MM.1S (cell line): ENCODE measurements at regions not wholly inside any gene's neighbourhood (a gene's known extent, or its start where the extent isn't known, plus 50 kb on each side); places are given as distances from the start of the nearest gene placed in this dataset.

Source experiments
- DNase-seq: peaks from one replicate; pipeline ENCODE4 v3.0.0-alpha.2; 2015
- H2AFZ ChIP-seq: fragments of 300-600 bp; sonication (generic); 2 replicates; pipeline ENCODE4 v1.6.0; 2016; ENCODE audit warnings: antibody characterized with exemption, low read length
- H3F3A ChIP-seq: fragments of 300-600 bp; sonication (generic); 2 replicates; pipeline ENCODE4 v1.6.1; 2016; ENCODE audit warnings: mild to moderate bottlenecking, antibody characterized with exemption, low read length, moderate library complexity, mixed read lengths; ENCODE audit not compliant: insufficient read depth
- H3K27ac ChIP-seq: fragments of 300-600 bp; sonication (generic); 2 replicates; pipeline ENCODE4 v1.5.1; 2016; ENCODE audit warnings: mild to moderate bottlenecking, low read length
- H3K27me3 ChIP-seq: fragments of 300-600 bp; sonication (generic); replicated peaks from 2 replicates; pipeline ENCODE4 v1.6.0; 2016; ENCODE audit warnings: low read length; ENCODE audit not compliant: insufficient read depth
- H3K36me3 ChIP-seq: fragments of 300-600 bp; sonication (generic); replicated peaks from 2 replicates; pipeline ENCODE4 v1.6.1; 2016; ENCODE audit warnings: mild to moderate bottlenecking, low read length, mixed read lengths; ENCODE audit not compliant: insufficient read depth
- H3K4me1 ChIP-seq: fragments of 300-600 bp; sonication (generic); 2 replicates; pipeline ENCODE4 v1.6.1; 2016; ENCODE audit warnings: low read length, mixed read lengths
- H3K4me2 ChIP-seq: fragments of 300-600 bp; sonication (generic); 2 replicates; pipeline ENCODE4 v1.6.0; 2016; ENCODE audit warnings: low read depth, low read length
- H3K4me3 ChIP-seq: fragments of 300-600 bp; sonication (generic); 2 replicates; pipeline ENCODE4 v1.5.1; 2016; ENCODE audit warnings: low read length, mixed read lengths
- H3K79me2 ChIP-seq: fragments of 300-600 bp; sonication (generic); 2 replicates; pipeline ENCODE4 v1.6.1; 2016; ENCODE audit warnings: mixed run types, low read length, mixed read lengths
- H3K9ac ChIP-seq: fragments of 300-600 bp; sonication (generic); 2 replicates; pipeline ENCODE4 v1.6.1; 2016; ENCODE audit warnings: low read length, mixed read lengths
- H3K9me2 ChIP-seq: fragments of 300-600 bp; sonication (generic); replicated peaks from 2 replicates; pipeline ENCODE4 v1.6.1; 2016; ENCODE audit warnings: mild to moderate bottlenecking, low read length, mixed read lengths; ENCODE audit not compliant: insufficient read depth
- H3K9me3 ChIP-seq: fragments of 300-600 bp; sonication (generic); replicated peaks from 2 replicates; pipeline ENCODE4 v1.6.1; 2016; ENCODE audit warnings: mild to moderate bottlenecking, low read length, mixed read lengths; ENCODE audit not compliant: insufficient read depth
- H4K20me1 ChIP-seq: fragments of 300-600 bp; sonication (generic); 2 replicates; pipeline ENCODE4 v1.6.1; 2016; ENCODE audit warnings: mild to moderate bottlenecking, low read length, moderate library complexity, mixed read lengths; ENCODE audit not compliant: insufficient read depth
- CTCF ChIP-seq: fragments of 300-600 bp; sonication (generic); IDR thresholded peaks from 2 replicates; pipeline ENCODE4 v1.5.1; 2016; ENCODE audit warnings: antibody characterized with exemption, low read length, mixed read lengths
- EZH2 ChIP-seq: fragments of 300-600 bp; sonication (generic); optimal IDR thresholded peaks from 2 replicates; pipeline ENCODE3; 2017; ENCODE audit warnings: low read depth, mild to moderate bottlenecking, antibody characterized with exemption, low read length, mixed read lengths
- EZH2phosphoT487 ChIP-seq: fragments of 300-600 bp; sonication (generic); IDR thresholded peaks from 2 replicates; pipeline ENCODE4 v1.6.1; 2018; ENCODE audit warnings: antibody characterized with exemption, low read length

GRCh38 chr12:61810486-61810885 is 449.7 kb upstream of the USP15 start:
- TF ChIP-seq CTCF (no peak), EZH2 (no peak), EZH2phosphoT487 (no peak)
- no peaks in the 10 kb centered on the region for H3K4me1 ChIP-seq
- H4K20me1 ChIP-seq: no peaks in the 10 kb centered on the region
- H2AFZ ChIP-seq: no peak overlapping the region
- DNase-seq: no peak
- H3K79me2 ChIP-seq: no peaks in the 10 kb centered on the region
- no peak overlapping the region for H3K27ac ChIP-seq
- H3K4me2 ChIP-seq: no peak overlapping the region
- H3K9me2 ChIP-seq: no peaks in the 10 kb centered on the region
- no peaks in the 10 kb centered on the region for H3K27me3 ChIP-seq
- H3K4me3 ChIP-seq: no peak overlapping the region
- H3K9me3 ChIP-seq: no peaks in the 10 kb centered on the region
- H3K36me3 ChIP-seq: no peaks in the 10 kb centered on the region
- H3F3A ChIP-seq: no peaks in the 10 kb centered on the region
- H3K9ac ChIP-seq: no peak overlapping the region

- Histone ChIP-seq H3K27me3 (no peaks in the 10 kb centered on the region), H3K36me3 (no peaks in the 10 kb centered on the region), H3F3A (no peaks in the 10 kb centered on the region), H3K4me2 (no peak overlapping the region), H3K79me2 (no peaks in the 10 kb centered on the region), H3K4me1 (no peaks in the 10 kb centered on the region), H3K27ac (no peak overlapping the region), H2AFZ (no peak overlapping the region), H3K9me3 (no peaks in the 10 kb centered on the region), H3K4me3 (no peak overlapping the region), H3K9ac (no peak overlapping the region), H3K9me2 (no peaks in the 10 kb centered on the region), H4K20me1 (no peaks in the 10 kb centered on the region)
- DNase-seq: no peak
- TF ChIP-seq CTCF (no peak), EZH2 (no peak), EZH2phosphoT487 (no peak)
These were observed 438.8 kb upstream of the USP15 start for GRCh38 chr12:61821381-61821780.

- Histone ChIP-seq H3K4me3 (no peak overlapping the region), H3K9me2 (no peaks in the 10 kb centered on the region), H3K9me3 (no peaks in the 10 kb centered on the region)
These were observed 437.1 kb upstream of the USP15 start for GRCh38 chr12:61823102-61823501.

More at GRCh38 chr12:61823102-61823501, 437.1 kb upstream of the USP15 start:
- Histone ChIP-seq H3K36me3 (no peaks in the 10 kb centered on the region), H3K4me2 (no peak overlapping the region), H3K27ac (no peak overlapping the region), H3K9ac (no peak overlapping the region), H3K27me3 (no peaks in the 10 kb centered on the region), H4K20me1 (no peaks in the 10 kb centered on the region), H2AFZ (no peak overlapping the region), H3K4me1 (no peaks in the 10 kb centered on the region), H3F3A (no peaks in the 10 kb centered on the region), H3K79me2 (no peaks in the 10 kb centered on the region)
- DNase-seq: no peak
- no peak for TF ChIP-seq CTCF
